Fibroblast of skin of left biceps (primary cell): ENCODE measurements at regions not wholly inside any gene's neighbourhood (a gene's known extent, or its start where the extent isn't known, plus 50 kb on each side); places are given as distances from the start of the nearest gene placed in this dataset.

Source experiments
- DNase-seq, 2 experiments: peaks; one replicate each; pipeline ENCODE4 v3.0.0-alpha.2; 2013; ENCODE audit warnings: low read depth in 2 of 2

DNA sequence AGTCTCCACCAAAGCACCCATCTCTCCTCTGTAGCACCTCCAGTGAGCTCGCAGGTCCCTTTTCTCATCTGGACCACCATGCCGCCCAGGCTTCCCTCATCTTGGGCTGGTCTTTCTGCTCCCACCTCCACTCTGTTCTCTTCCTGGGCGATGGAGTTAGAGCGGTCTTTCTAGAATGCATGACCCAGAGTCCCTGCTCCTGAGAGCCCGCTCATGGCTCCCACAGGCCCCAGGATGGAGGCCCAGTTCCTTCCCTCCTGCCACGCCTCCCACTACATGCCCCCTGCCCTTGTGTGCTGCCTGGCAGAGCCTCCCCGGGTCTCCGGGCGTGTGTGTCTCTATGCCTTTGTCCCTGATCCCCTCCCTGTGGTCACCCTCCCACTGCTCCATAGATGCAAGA is 100.7 kb upstream of the RTL1 start:
- no peak for DNase-seq

DNA sequence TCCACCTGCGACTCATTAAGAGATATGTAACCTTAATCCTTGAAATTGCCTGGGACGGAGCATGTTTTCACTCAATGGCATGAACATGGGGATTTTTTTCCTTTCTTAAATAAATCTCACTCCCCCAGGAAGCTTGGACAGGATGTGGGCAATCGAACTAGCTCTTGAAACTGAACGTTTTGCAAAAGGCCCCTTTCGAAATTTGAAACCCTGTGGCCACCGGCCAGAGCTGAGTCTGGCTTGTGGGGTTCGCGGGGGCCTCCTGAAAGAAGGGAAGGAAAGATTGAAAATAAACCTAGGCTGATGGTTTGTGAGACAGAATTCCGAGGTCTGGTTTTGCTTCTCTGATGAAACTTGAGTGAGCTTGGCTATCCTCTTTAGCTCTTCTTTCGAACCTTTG is 101.4 kb upstream of the RTL1 start:
- peak; percentile 59 to 62 for DNase-seq

DNA sequence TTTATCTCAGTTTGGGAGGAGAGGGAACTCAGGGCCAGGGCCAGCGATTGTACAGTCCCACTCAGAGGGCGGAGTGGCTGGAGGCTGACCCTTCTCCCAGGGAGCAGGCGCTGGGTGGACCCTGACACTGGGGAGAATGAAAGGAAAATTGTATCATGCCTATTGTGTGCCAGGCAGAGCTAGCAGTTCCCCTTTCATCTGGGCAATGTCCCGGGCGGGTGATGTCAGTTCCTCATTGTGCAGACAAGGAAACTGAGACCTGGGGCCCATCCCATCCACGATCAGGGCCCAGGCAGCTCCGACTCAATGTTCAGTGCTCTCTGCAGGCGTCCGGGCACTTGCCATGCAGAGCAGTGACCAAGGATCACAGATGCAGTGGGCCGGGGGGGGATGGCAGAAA is 101.9 kb upstream of the RTL1 start:
- no peak for DNase-seq

DNA sequence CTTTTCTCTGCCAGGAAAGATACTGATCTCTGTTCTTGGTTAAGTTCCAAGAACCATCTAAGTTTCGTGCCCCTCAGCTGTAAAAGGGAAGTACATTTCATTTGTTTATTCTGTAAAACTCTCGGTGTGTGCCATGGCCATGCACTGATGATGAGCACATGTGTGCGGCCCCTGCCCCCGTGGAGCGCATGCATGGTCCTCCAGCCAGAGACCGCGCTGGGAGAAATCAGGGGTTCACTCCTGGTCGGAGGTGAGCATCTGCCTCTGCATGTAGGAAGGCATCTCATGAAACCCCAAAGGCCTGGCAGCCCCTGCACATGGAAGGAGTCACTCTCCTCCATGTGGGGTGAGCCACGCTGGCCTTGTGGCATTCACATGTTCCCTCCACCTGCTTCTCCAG is 102.5 kb upstream of the RTL1 start:
- DNase-seq, result no peak

DNA sequence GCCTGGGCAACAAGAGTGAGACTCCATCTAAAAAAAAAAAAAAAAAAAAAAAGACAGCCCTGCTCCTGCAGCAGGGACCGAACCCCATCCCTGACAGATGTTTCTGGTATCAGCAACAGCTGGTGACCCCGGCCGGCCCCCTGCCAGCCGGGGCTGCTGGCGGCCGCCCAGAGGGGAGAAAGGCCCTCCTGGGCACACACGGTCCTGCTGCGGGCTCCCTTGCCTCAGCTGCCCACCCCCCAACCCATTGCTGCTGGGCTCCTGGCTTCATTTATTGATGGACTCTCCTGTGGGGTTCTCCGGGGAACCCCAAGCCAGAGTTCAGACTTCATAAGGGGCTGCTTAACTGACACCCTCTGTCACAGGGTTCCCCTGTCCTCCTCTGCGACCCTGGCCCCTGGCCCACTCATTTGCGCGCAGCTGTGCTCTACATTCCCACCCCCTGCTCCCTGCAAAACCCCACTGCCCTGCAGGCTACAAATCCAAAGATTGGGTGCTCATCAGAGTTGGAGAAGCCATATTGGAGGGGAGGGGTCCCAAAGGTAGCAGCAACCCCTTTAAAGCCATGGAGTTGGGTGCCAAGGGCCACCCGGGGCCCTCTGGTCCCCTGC is 103.6 kb upstream of the RTL1 start:
- DNase-seq, result no peak

DNA sequence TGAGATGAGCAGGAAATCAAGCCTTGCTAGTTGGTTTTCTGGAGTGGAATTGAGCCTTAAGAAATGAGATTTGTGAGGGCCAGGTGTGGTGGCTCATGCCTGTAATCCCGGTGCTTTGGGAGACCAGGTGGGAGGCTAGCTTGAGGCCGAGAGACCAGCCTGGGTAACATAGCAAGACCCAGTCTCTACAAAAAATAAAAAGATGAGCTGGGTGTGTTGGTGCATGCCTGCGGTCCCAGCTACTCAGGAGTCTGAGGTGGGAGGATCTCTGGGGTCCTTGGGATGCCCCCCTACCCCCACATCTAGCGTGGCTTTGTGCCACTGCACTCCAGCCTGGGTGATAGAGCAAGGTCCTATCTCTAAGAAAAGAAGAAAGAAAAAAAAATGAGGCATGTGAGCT is 104.2 kb upstream of the RTL1 start:
- DNase-seq, result no peak

DNA sequence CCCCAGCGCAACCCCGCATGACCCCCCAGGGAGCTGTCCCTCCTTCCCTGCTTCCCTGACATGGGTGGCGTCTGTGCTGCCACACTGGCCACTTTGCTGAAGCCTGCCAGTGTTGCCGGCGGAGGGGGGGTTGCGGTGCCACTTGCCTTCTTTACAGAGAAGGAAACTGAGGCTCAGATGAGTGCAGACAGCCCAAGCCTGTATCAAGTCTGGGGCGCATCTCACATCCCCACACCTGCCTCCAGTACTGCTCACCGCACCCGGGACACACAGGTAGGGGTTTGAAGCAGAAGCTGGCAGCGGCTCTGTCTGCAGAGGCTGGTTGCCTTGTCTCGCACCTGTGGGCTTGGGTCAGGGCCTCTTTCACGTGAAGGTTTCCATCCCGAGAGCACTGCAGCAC is 104.7 kb upstream of the RTL1 start:
- no peak for DNase-seq

DNA sequence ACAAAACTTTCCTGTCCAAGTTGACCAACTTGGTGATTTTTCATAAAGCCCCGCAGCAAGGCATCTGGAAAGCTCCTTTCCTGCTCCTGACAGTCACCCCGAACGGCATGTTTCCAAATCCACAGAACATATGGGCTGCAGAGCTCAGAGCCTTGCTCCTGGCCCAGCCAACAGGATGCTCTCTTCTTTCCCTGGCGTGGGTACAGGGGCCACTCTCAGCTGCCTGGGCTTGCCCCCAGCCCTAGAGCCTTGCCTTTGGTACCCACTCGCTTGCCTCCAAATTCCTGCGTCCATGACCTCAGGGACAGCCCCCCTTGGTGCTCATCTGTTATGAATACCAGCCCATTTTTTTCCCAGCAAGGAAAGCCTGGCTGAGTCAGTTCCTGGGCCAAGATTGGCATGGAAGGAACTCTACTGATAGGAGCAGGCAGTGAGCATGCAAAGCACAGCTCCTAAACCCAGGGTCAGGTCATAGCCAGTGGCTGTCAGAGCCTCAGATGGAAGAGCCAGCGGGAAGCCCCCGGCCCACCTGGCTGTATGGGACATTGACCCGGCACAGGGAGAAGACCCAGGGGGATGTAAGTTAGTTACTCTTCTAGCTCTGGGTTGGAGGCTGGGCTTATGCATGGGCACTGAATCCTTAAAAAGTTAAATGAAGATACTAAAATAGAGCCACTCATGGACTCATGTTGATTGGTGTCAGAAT is 105.3 kb upstream of the RTL1 start:
- DNase-seq, result peak; percentile 34 to 37

DNA sequence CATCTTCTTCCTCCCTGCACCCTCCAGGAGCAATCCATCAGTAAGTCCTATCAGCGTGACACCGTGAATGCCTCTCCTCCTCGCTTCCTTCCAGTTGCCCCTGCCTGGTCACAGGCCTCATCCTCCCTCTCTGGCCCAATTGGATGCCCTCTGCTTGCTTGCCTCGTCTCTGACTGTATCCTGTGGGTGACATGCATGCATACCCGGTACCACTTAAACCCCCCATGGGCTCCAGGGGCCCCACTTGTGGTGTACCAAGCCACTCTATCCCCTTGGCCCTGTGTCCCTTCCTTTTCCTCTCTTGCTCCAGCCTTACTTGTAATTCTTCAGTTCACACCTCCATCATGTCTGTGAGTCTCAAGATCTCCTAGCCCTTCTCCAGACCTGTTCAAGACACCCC is 106.0 kb upstream of the RTL1 start:
- DNase-seq, result no peak

DNA sequence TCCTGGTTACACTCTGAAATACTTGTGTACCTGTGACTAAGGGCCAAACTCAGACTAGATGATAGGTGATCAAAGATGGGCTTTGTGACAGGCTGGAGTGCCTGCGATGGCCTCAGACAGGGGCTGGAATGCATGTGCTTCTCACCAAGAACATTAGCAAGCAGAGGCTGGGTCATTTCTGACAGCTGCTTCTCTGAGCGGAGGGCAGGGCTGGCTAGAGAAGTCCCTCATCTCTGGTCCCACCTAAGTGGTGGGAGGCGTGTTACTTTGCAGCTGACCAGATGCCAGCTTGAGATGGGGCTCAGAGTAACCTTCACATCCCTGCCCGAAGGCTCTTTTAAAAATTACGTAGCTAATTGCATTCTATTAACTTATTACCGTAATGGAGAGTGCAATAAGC is 106.8 kb upstream of the RTL1 start:
- DNase-seq, result no peak

DNA sequence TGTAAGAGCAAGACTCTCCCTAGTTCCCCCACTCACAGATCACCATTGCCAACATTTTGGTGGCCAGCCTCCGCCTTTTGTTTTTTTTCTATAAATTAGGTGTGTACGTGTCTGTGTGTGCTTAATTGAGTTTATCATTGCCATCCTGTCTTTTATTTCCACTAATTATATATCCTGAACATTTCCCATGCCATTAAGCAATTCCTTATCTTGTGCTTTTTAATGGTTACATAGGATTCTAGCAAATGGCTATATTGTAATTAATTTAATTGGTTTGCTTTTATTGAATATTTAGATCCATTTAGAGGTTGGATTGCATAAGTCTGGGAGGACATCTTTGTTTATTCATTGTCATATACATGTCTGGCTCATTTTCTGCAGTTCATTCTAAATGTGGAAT is 107.3 kb upstream of the RTL1 start:
- no peak for DNase-seq

DNA sequence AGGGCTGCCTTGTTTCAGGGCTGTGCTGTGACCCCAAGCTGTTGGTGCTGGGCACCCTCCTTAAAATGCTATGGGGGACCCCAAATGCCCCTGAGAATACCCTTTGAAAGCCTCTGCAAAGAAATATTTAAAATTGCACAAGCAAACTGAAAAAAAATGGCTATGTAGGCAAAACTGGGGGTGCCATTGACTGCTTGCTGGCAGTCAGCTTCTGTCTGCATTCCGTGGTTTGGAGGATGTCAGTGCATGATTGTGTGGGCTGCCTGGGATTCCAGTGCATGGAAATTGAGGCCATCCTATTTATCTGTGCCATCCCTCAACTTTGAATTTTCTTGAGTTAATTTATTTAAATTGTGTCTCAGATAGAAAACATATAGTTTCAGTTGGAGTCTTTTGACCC is 113.7 kb upstream of the RTL1 start:
- peak in 1 of 2 experiments; percentile 27 for DNase-seq

DNA sequence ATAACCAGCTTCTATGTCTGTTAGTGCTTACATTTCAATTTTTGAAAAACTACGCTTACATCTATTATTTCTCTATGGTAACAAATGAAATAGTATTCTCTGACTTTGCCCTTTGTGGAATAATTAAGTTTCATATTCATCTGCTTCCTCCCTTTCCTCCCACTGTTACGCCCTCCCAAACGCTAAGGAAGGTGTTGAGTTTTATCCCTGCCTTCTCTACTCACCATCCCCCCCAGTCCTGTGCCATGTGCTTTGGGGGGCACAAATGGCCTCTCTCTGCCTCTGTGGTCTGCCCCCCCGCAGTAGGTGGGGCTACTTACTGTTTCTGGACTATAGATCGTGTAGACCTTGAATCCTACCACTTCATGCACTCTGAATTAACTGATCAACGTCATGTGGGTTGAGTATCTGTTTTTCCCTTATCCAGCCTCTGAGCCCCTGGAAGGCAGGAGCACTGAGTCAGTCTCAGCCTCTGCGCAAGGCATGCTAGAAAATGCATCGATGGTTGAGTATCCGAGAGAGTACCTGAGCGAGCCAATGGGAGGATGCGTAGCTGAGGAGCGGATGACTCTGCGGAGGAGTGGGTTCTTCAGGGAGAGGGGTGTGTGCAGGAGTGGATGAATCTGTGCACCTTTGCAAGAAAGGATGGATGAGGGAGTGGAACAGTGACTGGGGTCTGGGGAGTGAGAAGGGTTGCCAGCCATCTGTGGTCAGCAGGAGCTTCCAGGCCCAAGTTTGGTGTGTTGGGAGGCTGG is 114.5 kb upstream of the RTL1 start:
- no peak for DNase-seq

DNA sequence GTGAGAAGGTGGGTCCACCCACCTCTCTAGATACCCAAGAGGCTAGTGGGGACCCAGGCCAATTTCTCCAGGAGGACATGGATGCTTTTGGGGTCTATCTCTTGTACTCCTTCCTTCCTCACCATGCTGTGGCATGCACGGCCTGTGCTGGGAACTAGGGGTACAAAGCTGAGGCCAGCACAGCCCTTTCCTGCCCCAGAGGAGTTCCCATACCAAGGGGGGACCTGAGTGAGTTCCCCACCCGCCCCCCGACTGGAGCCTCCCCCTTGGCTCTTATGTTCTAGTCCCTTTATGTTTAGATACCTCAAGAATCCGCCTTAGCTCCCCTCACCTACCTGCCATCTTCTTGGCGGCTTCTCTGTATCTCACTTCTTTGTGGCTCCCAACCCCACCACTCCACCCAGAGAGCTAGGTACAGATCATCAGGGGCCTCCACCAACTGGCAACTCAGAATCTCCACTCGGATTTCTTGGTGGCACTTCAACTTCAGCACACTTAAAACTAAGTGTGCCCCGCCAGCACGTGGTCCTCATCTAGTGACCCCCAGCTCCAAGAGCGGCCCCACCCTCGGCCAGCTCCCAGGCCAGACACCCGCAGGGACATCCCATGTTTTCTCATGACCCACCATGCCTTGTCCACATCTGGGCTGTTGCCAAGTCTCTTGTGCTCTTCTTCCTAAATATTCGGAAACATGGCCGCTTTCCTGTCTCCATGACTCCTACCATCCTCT is 115.2 kb upstream of the RTL1 start:
- DNase-seq, result no peak

DNA sequence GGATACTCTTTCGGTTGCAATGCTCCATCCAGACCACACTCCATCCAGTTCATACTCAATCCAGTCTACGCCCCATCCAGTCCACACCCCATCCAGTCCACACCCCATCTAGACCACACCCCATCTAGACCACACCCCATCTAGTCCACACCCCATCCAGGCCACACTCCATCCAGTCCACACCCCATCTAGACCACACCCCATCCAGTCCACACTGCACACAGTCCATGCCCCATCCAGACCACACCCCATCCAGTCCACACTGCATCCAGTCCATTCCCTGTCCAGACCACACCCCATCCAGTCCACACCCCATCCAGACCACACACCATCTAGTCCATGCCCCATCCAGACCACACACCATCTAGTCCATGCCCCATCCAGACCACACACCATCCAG is 116.0 kb upstream of the RTL1 start:
- no peak for DNase-seq

DNA sequence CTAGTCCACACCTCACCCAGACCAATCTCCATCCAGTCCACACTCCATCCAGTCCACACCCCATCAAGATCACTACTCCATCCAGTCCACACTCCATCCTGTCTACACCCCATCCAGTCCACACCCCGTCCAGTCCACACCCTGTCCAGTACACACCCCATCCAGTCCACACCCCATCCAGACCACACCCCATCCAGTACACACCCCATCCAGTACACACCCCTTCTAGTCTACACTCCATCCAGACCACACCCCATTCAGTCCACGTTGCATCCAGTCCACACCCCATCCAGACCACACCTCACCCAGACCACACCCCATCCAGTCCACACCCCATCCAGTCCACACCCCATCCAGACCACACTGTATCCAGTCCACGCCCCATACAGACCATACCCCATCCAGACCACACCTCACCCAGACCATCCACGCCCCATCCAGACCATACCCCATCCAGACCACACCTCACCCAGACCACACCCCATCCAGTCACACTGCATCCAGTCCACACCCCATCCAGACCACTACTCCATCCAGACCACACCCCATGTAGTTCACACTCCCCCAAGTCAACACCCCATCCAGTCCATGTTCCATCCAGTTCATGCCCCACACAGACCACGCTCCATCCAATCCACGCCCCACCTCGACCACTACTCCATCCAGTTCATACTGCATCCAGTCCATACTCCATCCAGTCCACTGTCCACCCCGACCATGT is 116.6 kb upstream of the RTL1 start:
- DNase-seq, result no peak

DNA sequence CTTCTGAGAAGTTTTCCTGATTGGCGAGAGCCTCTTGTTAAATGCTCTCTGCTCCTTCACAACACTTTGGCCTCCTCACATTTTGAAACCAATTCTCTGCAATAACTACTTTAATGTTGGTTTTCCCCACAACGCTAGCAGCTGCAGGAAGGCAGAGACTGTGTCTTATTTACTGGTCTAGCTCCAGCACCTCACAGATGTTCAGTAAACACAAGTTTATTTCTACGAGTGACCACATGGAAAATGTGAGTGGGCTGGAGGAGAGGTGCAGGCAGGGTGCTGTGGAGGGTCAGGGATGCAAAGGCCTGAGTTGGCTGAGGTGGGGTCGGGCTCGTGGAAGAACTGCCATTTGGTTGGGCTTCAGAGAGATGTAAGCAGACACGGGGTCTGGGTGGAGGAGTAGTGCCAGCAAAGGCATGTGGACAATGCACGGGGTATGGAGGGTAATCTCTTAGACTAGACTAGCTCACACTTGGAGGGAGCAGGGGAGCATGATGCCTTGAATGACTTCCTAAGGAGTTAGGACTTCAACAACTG is 117.4 kb upstream of the RTL1 start:
- DNase-seq, result no peak

DNA sequence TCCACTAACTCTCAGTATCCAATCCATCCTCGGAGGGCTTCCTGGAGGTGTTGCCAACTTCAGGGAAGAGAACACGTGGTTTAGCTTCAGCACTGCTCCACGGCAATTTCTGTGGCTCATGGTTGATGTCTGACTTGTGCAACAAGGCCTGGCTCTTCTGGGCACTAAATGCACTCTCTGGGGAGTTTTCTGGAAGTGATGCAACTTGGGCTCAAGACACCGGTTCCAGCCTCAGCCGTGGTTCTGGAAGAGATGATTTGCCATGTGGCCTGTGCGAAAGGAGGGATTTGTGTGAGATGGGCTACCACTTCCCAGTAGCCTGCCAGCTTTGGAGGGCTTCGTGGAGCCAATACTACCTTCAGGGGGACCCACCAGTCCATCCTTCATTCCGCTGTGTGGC is 118.6 kb upstream of the RTL1 start:
- no peak for DNase-seq

DNA sequence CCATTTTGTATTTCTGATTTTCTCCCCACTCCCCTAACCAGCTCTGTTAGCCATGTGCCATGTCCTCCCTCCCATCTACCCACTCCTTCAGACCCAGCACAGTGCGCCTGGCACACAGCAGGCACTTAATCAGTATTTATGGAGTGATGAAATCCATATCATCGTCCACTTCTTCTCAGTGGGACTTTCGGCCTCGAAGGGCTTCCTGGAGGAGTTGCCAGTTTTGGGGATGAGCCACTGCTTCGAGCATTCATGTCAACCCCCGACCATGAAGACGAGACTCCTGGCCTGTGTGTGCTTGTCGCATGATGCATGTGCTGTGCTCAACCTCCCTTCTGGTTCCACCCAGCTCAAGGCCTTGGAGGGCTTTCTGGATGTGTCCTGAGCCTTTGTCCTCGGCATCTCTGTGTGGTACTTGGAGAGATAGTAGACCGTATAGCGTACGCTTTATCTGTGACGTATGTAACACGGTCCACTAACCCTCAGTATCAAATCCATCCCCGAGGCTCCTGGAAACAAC is 119.5 kb upstream of the RTL1 start:
- DNase-seq, result no peak

DNA sequence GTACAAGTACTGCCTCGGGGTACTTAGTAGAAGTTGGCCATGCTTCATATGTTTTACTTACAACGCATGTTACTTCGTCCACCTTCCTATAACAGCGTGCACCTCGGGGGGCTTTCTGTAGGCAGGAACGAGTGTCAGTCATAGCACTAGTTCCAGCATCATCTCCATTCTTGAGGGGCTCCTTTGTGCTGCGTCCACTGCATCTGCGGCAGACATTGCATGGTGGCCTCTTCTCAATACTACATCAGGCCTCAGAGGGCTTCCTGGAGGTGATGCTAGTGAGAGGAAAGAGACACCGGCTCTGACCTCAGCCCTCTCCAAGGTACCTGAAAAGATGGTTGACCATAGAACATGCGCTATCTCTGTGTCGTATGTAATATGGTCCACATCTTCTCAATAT is 121.2 kb upstream of the RTL1 start:
- DNase-seq, result no peak

DNA sequence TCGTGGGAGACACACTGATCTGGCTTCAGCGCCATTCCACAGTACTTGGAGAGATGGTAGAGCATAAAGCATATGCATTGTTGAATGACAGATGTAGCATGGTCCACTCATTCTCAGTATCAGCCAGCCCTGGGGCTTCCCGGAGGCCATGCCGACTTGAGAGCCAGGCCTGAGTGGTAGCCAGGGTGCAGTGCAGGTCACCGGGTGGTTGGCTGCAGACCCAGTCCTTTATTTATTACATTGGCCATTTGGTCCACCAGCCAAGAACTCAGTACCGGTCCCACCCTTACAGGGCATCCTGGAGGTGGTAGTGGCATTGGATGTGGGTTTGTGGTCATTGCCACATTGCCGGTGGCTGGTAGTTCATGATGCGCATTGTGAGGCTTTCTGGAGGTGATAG is 121.6 kb upstream of the RTL1 start:
- DNase-seq, result no peak
